ENCODE measurements at regions not wholly inside any gene's neighbourhood (a gene's known extent, or its start where the extent isn't known, plus 50 kb on each side); places are given as distances from the start of the nearest gene placed in this dataset.
A peak's percentile ranks its signal among the peaks of the same experiment; 100 is the strongest.

GRCh38 chr10:108911814-108912541 lies 1011.3 kb downstream of the XPNPEP1 start:
- TF ChIP-seq CTCF (IDR thresholded peaks at IDR 0.05): peak in 2 of 3 donors; percentile 21 to 22
- no peak for TF ChIP-seq POLR2A (IDR thresholded peaks at IDR 0.05)

Data from ovary (tissue), 3 donors.